C4-2B (cell line): ENCODE measurements at regions not wholly inside any gene's neighbourhood (a gene's known extent, or its start where the extent isn't known, plus 50 kb on each side); places are given as distances from the start of the nearest gene placed in this dataset.

Source experiments
- ZFX ChIP-seq: fragments of 450-650 bp; IDR thresholded peaks from 2 replicates; pipeline ENCODE4 v1.6.1; 2017
- TF ChIP-seq, protein P1 (sequence below): fragments of 450-650 bp; conservative IDR thresholded peaks from 2 replicates; pipeline ENCODE4 v1.5.1; 2017; ENCODE audit warnings: mild to moderate bottlenecking

GRCh38 chr6:14582749-14583148 is 465.2 kb downstream of the CD83 start:
- TF ChIP-seq, protein P1, sequence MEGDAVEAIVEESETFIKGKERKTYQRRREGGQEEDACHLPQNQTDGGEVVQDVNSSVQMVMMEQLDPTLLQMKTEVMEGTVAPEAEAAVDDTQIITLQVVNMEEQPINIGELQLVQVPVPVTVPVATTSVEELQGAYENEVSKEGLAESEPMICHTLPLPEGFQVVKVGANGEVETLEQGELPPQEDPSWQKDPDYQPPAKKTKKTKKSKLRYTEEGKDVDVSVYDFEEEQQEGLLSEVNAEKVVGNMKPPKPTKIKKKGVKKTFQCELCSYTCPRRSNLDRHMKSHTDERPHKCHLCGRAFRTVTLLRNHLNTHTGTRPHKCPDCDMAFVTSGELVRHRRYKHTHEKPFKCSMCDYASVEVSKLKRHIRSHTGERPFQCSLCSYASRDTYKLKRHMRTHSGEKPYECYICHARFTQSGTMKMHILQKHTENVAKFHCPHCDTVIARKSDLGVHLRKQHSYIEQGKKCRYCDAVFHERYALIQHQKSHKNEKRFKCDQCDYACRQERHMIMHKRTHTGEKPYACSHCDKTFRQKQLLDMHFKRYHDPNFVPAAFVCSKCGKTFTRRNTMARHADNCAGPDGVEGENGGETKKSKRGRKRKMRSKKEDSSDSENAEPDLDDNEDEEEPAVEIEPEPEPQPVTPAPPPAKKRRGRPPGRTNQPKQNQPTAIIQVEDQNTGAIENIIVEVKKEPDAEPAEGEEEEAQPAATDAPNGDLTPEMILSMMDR, result no peak
- TF ChIP-seq ZFX, result no peak
